WTC11 (cell line): ENCODE measurements at regions not wholly inside any gene's neighbourhood (a gene's known extent, or its start where the extent isn't known, plus 50 kb on each side); places are given as distances from the start of the nearest gene placed in this dataset.

Experiments
- ATAC-seq: fragments of 200-7000 bp; cut with Tn5 transposase; 2 replicates; pipeline ENCODE4 v1.10.0; 2021; ENCODE audit warnings: mild to moderate bottlenecking, moderate library complexity
- CTCF ChIA-PET: fragments of 300-600 bp; sonication (Branson Sonifier 250); formaldehyde crosslinking; loops from one replicate; lab custom pipeline; 2021; ENCODE audit warnings: antibody characterized with exemption; lab: Charles Lee
- POLR2A ChIA-PET: fragments of 350-600 bp; sonication (Branson Sonifier 250); formaldehyde crosslinking; loops from one replicate; lab custom pipeline; 2021; ENCODE audit warnings: antibody characterized with exemption; lab: Charles Lee
- DNase-seq: peaks from one replicate; pipeline ENCODE4 v3.0.0; 2021; ENCODE audit warnings: low spot score
- H3K27ac Mint-ChIP-seq: 2 replicates; pipeline ENCODE4 v1.8.0; 2021; ENCODE audit warnings: mixed read lengths
- H3K27me3 Mint-ChIP-seq: 2 replicates; pipeline ENCODE4 v1.8.0; 2021; ENCODE audit warnings: low read depth, mild to moderate bottlenecking, moderate library complexity, mixed read lengths
- H3K36me3 Mint-ChIP-seq: 2 replicates; pipeline ENCODE4 v1.8.0; 2021; ENCODE audit warnings: mixed read lengths
- H3K4me1 Mint-ChIP-seq: 2 replicates; pipeline ENCODE4 v1.8.0; 2022; ENCODE audit warnings: mixed read lengths
- H3K4me3 Mint-ChIP-seq: 2 replicates; pipeline ENCODE4 v1.8.0; 2021; ENCODE audit warnings: mild to moderate bottlenecking, moderate library complexity, mixed read lengths
- H3K9me3 Mint-ChIP-seq: 2 replicates; pipeline ENCODE4 v1.8.0; 2021; ENCODE audit warnings: mixed read lengths
- CDX4 ChIP-seq: fragments of 250-450 bp; sonication (Bioruptor Pico); IDR thresholded peaks from 2 replicates; pipeline ENCODE4 v1.9.0; 2021; ENCODE audit warnings: moderate library complexity, mild to moderate bottlenecking, inconsistent platforms, borderline replicate concordance
- CREM ChIP-seq: sonication (generic); formaldehyde crosslinking; IDR thresholded peaks from 2 replicates; pipeline ENCODE4 v1.8.1; 2022; ENCODE audit warnings: mild to moderate bottlenecking, missing genetic modification reagents, moderate library complexity
- E2F5 ChIP-seq: sonication (generic); formaldehyde crosslinking; IDR thresholded peaks from 2 replicates; pipeline ENCODE4 v1.8.1; 2022; ENCODE audit warnings: mild to moderate bottlenecking, moderate library complexity, missing genetic modification reagents
- ELF4 ChIP-seq: sonication (generic); formaldehyde crosslinking; IDR thresholded peaks from 2 replicates; pipeline ENCODE4 v1.8.1; 2022; ENCODE audit warnings: low read depth, mild to moderate bottlenecking, moderate library complexity, missing genetic modification reagents
- FOXP1 ChIP-seq: sonication (generic); formaldehyde crosslinking; IDR thresholded peaks from 2 replicates; pipeline ENCODE4 v1.8.0; 2022; ENCODE audit warnings: missing genetic modification reagents, mild to moderate bottlenecking, moderate library complexity, borderline replicate concordance
- GTF2I ChIP-seq: fragments of 250-450 bp; sonication (Bioruptor Pico); conservative IDR thresholded peaks from 2 replicates; pipeline ENCODE4 v1.4.0; 2021; ENCODE audit warnings: mild to moderate bottlenecking
- IRF2 ChIP-seq: sonication (generic); formaldehyde crosslinking; IDR thresholded peaks from 2 replicates; pipeline ENCODE4 v1.8.0; 2022; ENCODE audit warnings: low read depth, missing genetic modification reagents, borderline replicate concordance
- MAX ChIP-seq: sonication (generic); formaldehyde crosslinking; IDR thresholded peaks from 2 replicates; pipeline ENCODE4 v1.8.0; 2022; ENCODE audit warnings: mild to moderate bottlenecking, missing genetic modification reagents
- NR3C1 ChIP-seq: sonication (generic); formaldehyde crosslinking; conservative IDR thresholded peaks from 2 replicates; pipeline ENCODE4 v1.8.1; 2023; ENCODE audit warnings: low read depth, mild to moderate bottlenecking, missing genetic modification reagents
- SP1 ChIP-seq: sonication (generic); formaldehyde crosslinking; conservative IDR thresholded peaks from 2 replicates; pipeline ENCODE4 v1.8.1; 2022; ENCODE audit warnings: missing genetic modification reagents
- TCF7 ChIP-seq: sonication (generic); formaldehyde crosslinking; IDR thresholded peaks from 2 replicates; pipeline ENCODE4 v1.8.0; 2022; ENCODE audit warnings: mild to moderate bottlenecking, low read depth, missing genetic modification reagents, moderate library complexity
- ZNF219 ChIP-seq: sonication (generic); formaldehyde crosslinking; IDR thresholded peaks from 2 replicates; pipeline ENCODE4 v1.8.0; 2023; ENCODE audit warnings: missing genetic modification reagents, mild to moderate bottlenecking, borderline replicate concordance
- ZNF396 ChIP-seq: fragments of 250-450 bp; sonication (Bioruptor Pico); IDR thresholded peaks from 2 replicates; pipeline ENCODE4 v1.8.0; 2021; ENCODE audit warnings: mild to moderate bottlenecking, moderate library complexity, borderline replicate concordance
- ZNF425 ChIP-seq: fragments of 250-450 bp; sonication (Bioruptor Pico); conservative IDR thresholded peaks from 2 replicates; pipeline ENCODE4 v1.9.0; 2021; ENCODE audit warnings: mild to moderate bottlenecking
- ZNF671 ChIP-seq: fragments of 250-450 bp; sonication (Bioruptor Pico); IDR thresholded peaks from 2 replicates; pipeline ENCODE4 v1.8.0; 2021; ENCODE audit warnings: mild to moderate bottlenecking
- TF ChIP-seq, protein P1 (sequence below): sonication (generic); formaldehyde crosslinking; IDR thresholded peaks from 2 replicates; pipeline ENCODE4 v1.8.1; 2022; ENCODE audit warnings: low read depth, missing genetic modification reagents, borderline replicate concordance
- TF ChIP-seq, protein P2 (sequence below): fragments of 250-450 bp; sonication (Bioruptor Pico); IDR thresholded peaks from 2 replicates; pipeline ENCODE4 v2.1.2; 2022; ENCODE audit warnings: mild to moderate bottlenecking, moderate library complexity
- TF ChIP-seq, protein P3 (sequence below): fragments of 250-450 bp; sonication (Bioruptor Pico); IDR thresholded peaks from 2 replicates; pipeline ENCODE4 v1.9.0; 2021; ENCODE audit warnings: mild to moderate bottlenecking, borderline replicate concordance

DNA sequence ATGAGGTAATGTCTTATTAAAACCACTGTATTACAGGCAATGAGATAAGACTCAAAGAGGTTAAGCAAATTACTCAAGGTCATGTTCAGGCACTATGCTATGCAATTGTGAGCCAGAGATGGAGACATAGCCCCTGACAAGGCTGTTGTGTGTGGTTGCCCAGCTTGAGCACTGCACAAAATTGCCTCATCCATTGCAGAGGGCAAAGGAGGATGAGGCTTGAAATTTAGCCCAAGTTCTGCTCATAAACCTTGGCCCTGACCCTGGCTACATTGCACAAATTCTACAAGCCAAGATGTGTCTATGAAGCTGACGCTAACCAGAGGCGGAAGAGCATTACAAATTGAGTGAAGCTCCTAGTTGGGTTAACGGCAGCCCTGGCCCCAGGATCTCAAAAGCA lies 65.6 kb upstream of the PGM2 start (continued):
- TF ChIP-seq MAX (no peak), E2F5 (CRISPR knock-in tag) (no peak), SP1 (CRISPR knock-in tag) (no peak)
- TF ChIP-seq, protein P1, sequence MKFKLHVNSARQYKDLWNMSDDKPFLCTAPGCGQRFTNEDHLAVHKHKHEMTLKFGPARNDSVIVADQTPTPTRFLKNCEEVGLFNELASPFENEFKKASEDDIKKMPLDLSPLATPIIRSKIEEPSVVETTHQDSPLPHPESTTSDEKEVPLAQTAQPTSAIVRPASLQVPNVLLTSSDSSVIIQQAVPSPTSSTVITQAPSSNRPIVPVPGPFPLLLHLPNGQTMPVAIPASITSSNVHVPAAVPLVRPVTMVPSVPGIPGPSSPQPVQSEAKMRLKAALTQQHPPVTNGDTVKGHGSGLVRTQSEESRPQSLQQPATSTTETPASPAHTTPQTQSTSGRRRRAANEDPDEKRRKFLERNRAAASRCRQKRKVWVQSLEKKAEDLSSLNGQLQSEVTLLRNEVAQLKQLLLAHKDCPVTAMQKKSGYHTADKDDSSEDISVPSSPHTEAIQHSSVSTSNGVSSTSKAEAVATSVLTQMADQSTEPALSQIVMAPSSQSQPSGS = no peak

GRCh38 chr4:37759833-37760232 lies 66.7 kb upstream of the PGM2 start:
- no peak for DNase-seq
- Mint-ChIP-seq H3K36me3 (no peaks in the 10 kb centered on the region), H3K27me3 (no peaks in the 10 kb centered on the region), H3K27ac (no peak overlapping the region)
- TF ChIP-seq FOXP1 (no peak), ZNF396 (CRISPR knock-in tag) (no peak), IRF2 (CRISPR knock-in tag) (no peak), ZNF425 (CRISPR knock-in tag) (no peak), CREM (CRISPR knock-in tag) (no peak), MAX (no peak), NR3C1 (no peak)
- TF ChIP-seq, protein P2, sequence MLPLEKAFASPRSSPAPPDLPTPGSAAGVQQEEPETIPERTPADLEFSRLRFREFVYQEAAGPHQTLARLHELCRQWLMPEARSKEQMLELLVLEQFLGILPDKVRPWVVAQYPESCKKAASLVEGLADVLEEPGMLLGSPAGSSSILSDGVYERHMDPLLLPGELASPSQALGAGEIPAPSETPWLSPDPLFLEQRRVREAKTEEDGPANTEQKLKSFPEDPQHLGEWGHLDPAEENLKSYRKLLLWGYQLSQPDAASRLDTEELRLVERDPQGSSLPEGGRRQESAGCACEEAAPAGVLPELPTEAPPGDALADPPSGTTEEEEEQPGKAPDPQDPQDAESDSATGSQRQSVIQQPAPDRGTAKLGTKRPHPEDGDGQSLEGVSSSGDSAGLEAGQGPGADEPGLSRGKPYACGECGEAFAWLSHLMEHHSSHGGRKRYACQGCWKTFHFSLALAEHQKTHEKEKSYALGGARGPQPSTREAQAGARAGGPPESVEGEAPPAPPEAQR (CRISPR knock-in tag) = no peak
- TF ChIP-seq, protein P3, sequence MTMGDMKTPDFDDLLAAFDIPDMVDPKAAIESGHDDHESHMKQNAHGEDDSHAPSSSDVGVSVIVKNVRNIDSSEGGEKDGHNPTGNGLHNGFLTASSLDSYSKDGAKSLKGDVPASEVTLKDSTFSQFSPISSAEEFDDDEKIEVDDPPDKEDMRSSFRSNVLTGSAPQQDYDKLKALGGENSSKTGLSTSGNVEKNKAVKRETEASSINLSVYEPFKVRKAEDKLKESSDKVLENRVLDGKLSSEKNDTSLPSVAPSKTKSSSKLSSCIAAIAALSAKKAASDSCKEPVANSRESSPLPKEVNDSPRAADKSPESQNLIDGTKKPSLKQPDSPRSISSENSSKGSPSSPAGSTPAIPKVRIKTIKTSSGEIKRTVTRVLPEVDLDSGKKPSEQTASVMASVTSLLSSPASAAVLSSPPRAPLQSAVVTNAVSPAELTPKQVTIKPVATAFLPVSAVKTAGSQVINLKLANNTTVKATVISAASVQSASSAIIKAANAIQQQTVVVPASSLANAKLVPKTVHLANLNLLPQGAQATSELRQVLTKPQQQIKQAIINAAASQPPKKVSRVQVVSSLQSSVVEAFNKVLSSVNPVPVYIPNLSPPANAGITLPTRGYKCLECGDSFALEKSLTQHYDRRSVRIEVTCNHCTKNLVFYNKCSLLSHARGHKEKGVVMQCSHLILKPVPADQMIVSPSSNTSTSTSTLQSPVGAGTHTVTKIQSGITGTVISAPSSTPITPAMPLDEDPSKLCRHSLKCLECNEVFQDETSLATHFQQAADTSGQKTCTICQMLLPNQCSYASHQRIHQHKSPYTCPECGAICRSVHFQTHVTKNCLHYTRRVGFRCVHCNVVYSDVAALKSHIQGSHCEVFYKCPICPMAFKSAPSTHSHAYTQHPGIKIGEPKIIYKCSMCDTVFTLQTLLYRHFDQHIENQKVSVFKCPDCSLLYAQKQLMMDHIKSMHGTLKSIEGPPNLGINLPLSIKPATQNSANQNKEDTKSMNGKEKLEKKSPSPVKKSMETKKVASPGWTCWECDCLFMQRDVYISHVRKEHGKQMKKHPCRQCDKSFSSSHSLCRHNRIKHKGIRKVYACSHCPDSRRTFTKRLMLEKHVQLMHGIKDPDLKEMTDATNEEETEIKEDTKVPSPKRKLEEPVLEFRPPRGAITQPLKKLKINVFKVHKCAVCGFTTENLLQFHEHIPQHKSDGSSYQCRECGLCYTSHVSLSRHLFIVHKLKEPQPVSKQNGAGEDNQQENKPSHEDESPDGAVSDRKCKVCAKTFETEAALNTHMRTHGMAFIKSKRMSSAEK (CRISPR knock-in tag) = no peak
- TF ChIP-seq, all 79 proteins: peak for 0
- POLR2A ChIA-PET = no interaction called here
- Mint-ChIP-seq H3K9me3 (peaks cover 5% of the 10 kb centered on the region; the same call in 1 of the 2 replicates), H3K4me1 (peaks cover 12% of the 10 kb centered on the region), H3K4me3 (no peak overlapping the region)
- CTCF ChIA-PET = interaction anchor here (0.5 kb wide), 1 partner anchor 57 kb away, joined by 4 read pairs; no protein-coding TSS in a partner anchor
- no peak for ATAC-seq

GRCh38 chr4:37758226-37758625 lies 68.3 kb upstream of the PGM2 start:
- POLR2A ChIA-PET = no interaction called here
- CTCF ChIA-PET = no interaction called here
- Mint-ChIP-seq H3K9me3 (peaks cover 5% of the 10 kb centered on the region; the same call in 1 of the 2 replicates), H3K27me3 (no peaks in the 10 kb centered on the region), H3K36me3 (no peaks in the 10 kb centered on the region), H3K27ac (no peak overlapping the region), H3K4me1 (peaks cover 12% of the 10 kb centered on the region), H3K4me3 (no peak overlapping the region)
- no peak for DNase-seq
- no peak for ATAC-seq
- TF ChIP-seq E2F5 (CRISPR knock-in tag) = no peak
- no peak for TF ChIP-seq ZNF219 (CRISPR knock-in tag)
- no peak for TF ChIP-seq ZNF671
- TF ChIP-seq GTF2I (CRISPR knock-in tag) = no peak
- TF ChIP-seq TCF7 (CRISPR knock-in tag) = no peak
- TF ChIP-seq CDX4 (CRISPR knock-in tag) = no peak
- no peak for TF ChIP-seq ELF4 (CRISPR knock-in tag)
- no peak for TF ChIP-seq ZNF425 (CRISPR knock-in tag)
